GM21360 (cell line): ENCODE measurements at regions not wholly inside any gene's neighbourhood (a gene's known extent, or its start where the extent isn't known, plus 50 kb on each side); places are given as distances from the start of the nearest gene placed in this dataset.
"Not testable (repeated sequence)": the region's sequence is repeated elsewhere in the genome, so short reads cannot be mapped to it uniquely, and the experiment has no call there.

ENCODE experiments used
- ATAC-seq: cut with Tn5 transposase; IDR thresholded peaks from one replicate; pipeline ENCODE4 v1.9.1; 2021; ENCODE audit warnings: mild to moderate bottlenecking, moderate library complexity; ENCODE audit not compliant: unreplicated experiment

GRCh38 chr1:168461108-168461507 is 82.7 kb downstream of the XCL2 start:
- ATAC-seq, result not testable (repeated sequence)

- ATAC-seq, result not testable (repeated sequence)
Measured at GRCh38 chr1:168457296-168457695, 86.5 kb downstream of the XCL2 start.

- ATAC-seq, result no peak
Measured at GRCh38 chr1:168455764-168456163, 88.0 kb downstream of the XCL2 start.

- ATAC-seq, result no peak
Measured at GRCh38 chr1:168454211-168454815, 89.5 kb downstream of the XCL2 start.

GRCh38 chr1:168453056-168453455 is 90.7 kb downstream of the XCL2 start:
- no peak for ATAC-seq

GRCh38 chr1:168452329-168452728 is 91.5 kb downstream of the XCL2 start:
- ATAC-seq, result no peak

GRCh38 chr1:168447871-168448270 is 95.9 kb downstream of the XCL2 start:
- no peak for ATAC-seq

GRCh38 chr1:168446081-168446480 is 97.7 kb downstream of the XCL2 start:
- no peak for ATAC-seq

- ATAC-seq, result no peak
Measured at GRCh38 chr1:168443899-168444298, 99.9 kb downstream of the XCL2 start.

GRCh38 chr1:168443356-168443755 is 100.4 kb downstream of the XCL2 start:
- no peak for ATAC-seq

- no peak for ATAC-seq
Measured at GRCh38 chr1:168442931-168443330, 100.9 kb downstream of the XCL2 start.

- no peak for ATAC-seq
Measured at GRCh38 chr1:168441745-168442144, 102.1 kb downstream of the XCL2 start.

GRCh38 chr1:168439456-168440375 is 104.1 kb downstream of the XCL2 start:
- ATAC-seq, result no peak

GRCh38 chr1:168438626-168439025 is 105.2 kb downstream of the XCL2 start:
- no peak for ATAC-seq

GRCh38 chr1:168437821-168438220 is 106.0 kb downstream of the XCL2 start:
- ATAC-seq, result no peak

- ATAC-seq, result no peak
Measured at GRCh38 chr1:168435439-168435838, 108.4 kb downstream of the XCL2 start.

GRCh38 chr1:168433238-168433637 is 110.6 kb downstream of the XCL2 start:
- no peak for ATAC-seq

GRCh38 chr1:168431882-168432281 is 111.9 kb downstream of the XCL2 start:
- ATAC-seq, result no peak

GRCh38 chr1:168430321-168430720 is 113.5 kb downstream of the XCL2 start:
- ATAC-seq, result no peak

- ATAC-seq, result no peak
Measured at GRCh38 chr1:168428063-168428731, 115.6 kb downstream of the XCL2 start.

GRCh38 chr1:168427051-168427450 is 116.7 kb downstream of the XCL2 start:
- ATAC-seq, result no peak

- ATAC-seq, result no peak
Measured at GRCh38 chr1:168424281-168424680, 119.5 kb downstream of the XCL2 start.
